ENCODE measurements at regions not wholly inside any gene's neighbourhood (a gene's known extent, or its start where the extent isn't known, plus 50 kb on each side); places are given as distances from the start of the nearest gene placed in this dataset.

DNA sequence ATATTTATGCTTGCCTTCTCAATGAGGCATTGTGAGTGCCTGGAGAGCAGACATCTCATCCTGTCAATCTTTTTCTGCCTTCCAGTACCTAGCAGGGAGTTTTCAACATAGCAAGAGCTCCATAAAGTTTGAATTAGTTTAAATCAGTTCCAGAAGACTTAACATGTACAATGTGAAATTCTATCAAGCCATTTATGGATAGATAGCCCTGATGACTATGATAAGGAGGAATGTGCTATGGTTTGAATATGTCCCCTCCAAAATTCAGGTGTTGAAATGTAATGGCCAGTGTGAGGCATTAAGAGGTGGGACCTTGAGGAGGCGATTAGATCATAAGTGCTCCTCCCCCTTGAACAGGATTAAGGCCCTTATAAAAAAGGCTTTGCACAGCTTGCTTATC, 306.9 kb upstream of the SMARCA2 start:
- Histone ChIP-seq H3K36me3 (ENCODE audit: control insufficient read depth, insufficient read depth, low read length) (no peaks in the 10 kb centered on the region), H3K27ac (ENCODE audit: low read depth, low read length, severe bottlenecking) (no peak overlapping the region), H3K4me1 (ENCODE audit: control insufficient read depth, insufficient read depth, low read length, poor library complexity, severe bottlenecking) (no peaks in the 10 kb centered on the region), H3K9me3 (ENCODE audit: control insufficient read depth, low read length) (no peaks in the 10 kb centered on the region), H3K4me3 (ENCODE audit: extremely low read depth, insufficient read depth, low read length, poor library complexity, severe bottlenecking) (no peak overlapping the region)
- 100% methylated on average over 1 of the region's 1 CpG; no CpG with 5 or more reads in 1 of the 2 experiments for WGBS, 2 experiments (ENCODE audit: insufficient coverage in 2 of 2)

DNA sequence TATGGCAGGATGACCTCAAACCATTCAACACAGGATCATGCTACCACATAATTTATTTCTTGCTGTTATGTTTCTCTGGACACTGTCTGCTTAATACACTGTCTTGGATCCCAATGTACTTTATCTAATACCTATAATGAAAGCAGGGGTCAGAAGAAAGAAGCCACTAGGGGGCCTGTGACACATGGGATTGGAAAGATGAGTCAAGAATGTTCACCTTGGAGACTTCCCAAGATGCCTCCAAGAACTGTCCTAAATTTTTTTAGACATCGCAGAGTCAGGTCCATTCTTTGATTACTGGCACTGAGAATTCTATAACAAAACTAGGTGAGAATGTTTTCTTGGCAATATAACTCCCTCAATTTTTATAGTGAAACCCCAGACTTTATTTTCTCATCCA, 305.8 kb upstream of the SMARCA2 start:
- Histone ChIP-seq H3K27ac (ENCODE audit: low read depth, low read length, severe bottlenecking) (no peak overlapping the region), H3K4me1 (ENCODE audit: control insufficient read depth, insufficient read depth, low read length, poor library complexity, severe bottlenecking) (no peaks in the 10 kb centered on the region), H3K36me3 (ENCODE audit: control insufficient read depth, insufficient read depth, low read length) (no peaks in the 10 kb centered on the region), H3K9me3 (ENCODE audit: control insufficient read depth, low read length) (no peaks in the 10 kb centered on the region), H3K4me3 (ENCODE audit: extremely low read depth, insufficient read depth, low read length, poor library complexity, severe bottlenecking) (no peak overlapping the region)
- no CpG with 5 or more reads among the region's 1 CpG for WGBS, 2 experiments (ENCODE audit: insufficient coverage in 2 of 2)

DNA sequence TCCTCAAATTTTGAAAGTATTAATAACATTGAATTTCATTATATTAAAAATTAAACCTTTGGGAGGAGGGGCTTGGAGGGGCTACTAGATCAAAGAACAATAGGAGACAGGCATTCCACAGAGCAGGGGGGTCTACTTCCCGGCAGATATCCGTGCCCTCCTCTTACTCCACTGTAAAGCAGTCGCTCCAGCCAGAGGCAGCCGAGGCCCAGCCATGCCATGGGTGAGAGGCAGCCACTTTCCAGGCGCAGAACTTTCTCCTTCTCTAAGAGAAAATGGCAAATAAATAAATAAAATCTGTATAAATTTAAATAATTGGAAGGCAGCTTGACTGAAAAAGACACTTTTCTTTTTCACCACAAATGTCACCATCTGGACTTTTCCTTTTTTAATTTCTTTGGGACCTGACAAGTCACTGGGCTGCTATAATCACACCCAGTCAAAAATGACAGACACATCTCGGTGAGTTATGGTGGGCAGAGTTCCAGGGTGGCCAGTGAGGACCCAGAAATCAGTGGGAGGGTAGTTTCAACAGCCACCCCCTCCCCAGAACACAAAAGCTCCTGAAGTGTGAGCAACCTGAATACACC, 302.2 kb upstream of the SMARCA2 start:
- no peaks in the 10 kb centered on the region for H3K4me1 ChIP-seq (ENCODE audit: control insufficient read depth, insufficient read depth, low read length, poor library complexity, severe bottlenecking)
- WGBS, 2 experiments (ENCODE audit: insufficient coverage in 2 of 2) = 83 to 88% methylated on average over 1 to 4 of the region's 6 CpGs
- H3K36me3 ChIP-seq (ENCODE audit: control insufficient read depth, insufficient read depth, low read length) = no peaks in the 10 kb centered on the region
- no peaks in the 10 kb centered on the region for H3K9me3 ChIP-seq (ENCODE audit: control insufficient read depth, low read length)
- H3K4me3 ChIP-seq (ENCODE audit: extremely low read depth, insufficient read depth, low read length, poor library complexity, severe bottlenecking) = no peak overlapping the region
- H3K27ac ChIP-seq (ENCODE audit: low read depth, low read length, severe bottlenecking) = no peak overlapping the region

- H3K4me1 ChIP-seq (ENCODE audit: control insufficient read depth, insufficient read depth, low read length, poor library complexity, severe bottlenecking) = no peaks in the 10 kb centered on the region
- H3K36me3 ChIP-seq (ENCODE audit: control insufficient read depth, insufficient read depth, low read length) = no peaks in the 10 kb centered on the region
- no peak overlapping the region for H3K4me3 ChIP-seq (ENCODE audit: extremely low read depth, insufficient read depth, low read length, poor library complexity, severe bottlenecking)
- no peaks in the 10 kb centered on the region for H3K9me3 ChIP-seq (ENCODE audit: control insufficient read depth, low read length)
- no peak overlapping the region for H3K27ac ChIP-seq (ENCODE audit: low read depth, low read length, severe bottlenecking)
- 90 to 100% methylated on average over 1 to 2 of the region's 3 CpGs for WGBS, 2 experiments (ENCODE audit: insufficient coverage in 2 of 2)
Observed at GRCh38 chr9:1713841-1714240, 301.3 kb upstream of the SMARCA2 start.

DNA sequence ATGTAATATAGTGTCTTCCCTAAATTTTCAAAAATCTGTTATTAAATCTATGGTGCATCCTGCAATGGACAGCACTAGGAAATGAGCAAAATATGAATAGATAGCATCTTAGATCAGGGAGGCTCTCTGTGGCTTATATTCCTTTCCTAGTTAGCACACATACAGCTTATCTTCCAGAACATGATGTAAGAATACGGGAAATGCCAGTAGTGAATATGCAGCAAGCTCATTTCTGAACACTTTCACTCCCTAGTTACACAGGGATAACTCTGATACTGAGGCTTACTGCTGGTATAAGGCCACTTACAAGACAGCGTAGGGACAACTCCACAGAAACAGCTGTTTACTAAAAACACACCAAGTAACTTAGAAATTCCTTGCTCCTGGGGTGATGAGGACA, 297.3 kb upstream of the SMARCA2 start:
- WGBS, 2 experiments (ENCODE audit: insufficient coverage in 2 of 2) = 86% methylated on average over 1 of the region's 2 CpGs; no CpG with 5 or more reads in 1 of the 2 experiments
- Histone ChIP-seq H3K36me3 (ENCODE audit: control insufficient read depth, insufficient read depth, low read length) (no peaks in the 10 kb centered on the region), H3K27ac (ENCODE audit: low read depth, low read length, severe bottlenecking) (no peak overlapping the region), H3K4me1 (ENCODE audit: control insufficient read depth, insufficient read depth, low read length, poor library complexity, severe bottlenecking) (no peaks in the 10 kb centered on the region), H3K4me3 (ENCODE audit: extremely low read depth, insufficient read depth, low read length, poor library complexity, severe bottlenecking) (no peak overlapping the region), H3K9me3 (ENCODE audit: control insufficient read depth, low read length) (no peaks in the 10 kb centered on the region)

GRCh38 chr9:1718836-1719235, 296.3 kb upstream of the SMARCA2 start:
- Histone ChIP-seq H3K36me3 (ENCODE audit: control insufficient read depth, insufficient read depth, low read length) (no peaks in the 10 kb centered on the region), H3K4me1 (ENCODE audit: control insufficient read depth, insufficient read depth, low read length, poor library complexity, severe bottlenecking) (no peaks in the 10 kb centered on the region), H3K27ac (ENCODE audit: low read depth, low read length, severe bottlenecking) (no peak overlapping the region), H3K4me3 (ENCODE audit: extremely low read depth, insufficient read depth, low read length, poor library complexity, severe bottlenecking) (no peak overlapping the region), H3K9me3 (ENCODE audit: control insufficient read depth, low read length) (no peaks in the 10 kb centered on the region)
- 87 to 93% methylated on average over 2 of the region's 3 CpGs for WGBS, 2 experiments (ENCODE audit: insufficient coverage in 2 of 2)

GRCh38 chr9:1721196-1721595, 294.0 kb upstream of the SMARCA2 start:
- no peak overlapping the region for H3K27ac ChIP-seq (ENCODE audit: low read depth, low read length, severe bottlenecking)
- H3K4me3 ChIP-seq (ENCODE audit: extremely low read depth, insufficient read depth, low read length, poor library complexity, severe bottlenecking) = no peak overlapping the region
- no peaks in the 10 kb centered on the region for H3K4me1 ChIP-seq (ENCODE audit: control insufficient read depth, insufficient read depth, low read length, poor library complexity, severe bottlenecking)
- WGBS, 2 experiments (ENCODE audit: insufficient coverage in 2 of 2) = 82 to 92% methylated on average over 3 to 4 of the region's 4 CpGs
- no peaks in the 10 kb centered on the region for H3K9me3 ChIP-seq (ENCODE audit: control insufficient read depth, low read length)
- no peaks in the 10 kb centered on the region for H3K36me3 ChIP-seq (ENCODE audit: control insufficient read depth, insufficient read depth, low read length)

- Histone ChIP-seq H3K27ac (ENCODE audit: low read depth, low read length, severe bottlenecking) (no peak overlapping the region), H3K36me3 (ENCODE audit: control insufficient read depth, insufficient read depth, low read length) (no peaks in the 10 kb centered on the region), H3K4me1 (ENCODE audit: control insufficient read depth, insufficient read depth, low read length, poor library complexity, severe bottlenecking) (no peaks in the 10 kb centered on the region), H3K9me3 (ENCODE audit: control insufficient read depth, low read length) (no peaks in the 10 kb centered on the region), H3K4me3 (ENCODE audit: extremely low read depth, insufficient read depth, low read length, poor library complexity, severe bottlenecking) (no peak overlapping the region)
- 67% methylated on average over 1 of the region's 1 CpG; no CpG with 5 or more reads in 1 of the 2 experiments for WGBS, 2 experiments (ENCODE audit: insufficient coverage in 2 of 2)
Observed at GRCh38 chr9:1722404-1722803, 292.7 kb upstream of the SMARCA2 start.

DNA sequence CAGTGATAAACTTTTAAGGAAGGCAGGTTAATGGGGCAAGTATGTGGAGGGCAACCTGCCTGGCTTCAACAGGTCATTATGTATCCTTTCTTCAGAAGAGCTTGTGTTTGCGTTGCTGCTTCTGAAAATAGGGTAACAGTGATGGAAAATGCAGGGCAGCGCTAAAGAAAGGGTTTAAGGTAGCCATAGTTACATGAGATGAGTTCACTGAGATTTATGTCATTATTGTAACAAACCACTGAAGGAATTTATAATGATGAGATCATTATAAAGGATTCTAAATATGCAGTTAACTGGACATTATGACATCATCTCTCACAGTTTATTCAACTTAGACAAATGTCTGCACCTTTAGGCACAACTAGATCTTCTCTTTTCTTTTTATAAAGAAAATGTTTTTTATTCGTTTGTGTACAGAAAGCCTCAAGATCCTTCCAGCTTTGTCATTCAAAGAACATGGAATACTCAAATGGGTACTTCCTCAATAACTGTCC, 291.6 kb upstream of the SMARCA2 start:
- Histone ChIP-seq H3K4me1 (ENCODE audit: control insufficient read depth, insufficient read depth, low read length, poor library complexity, severe bottlenecking) (no peaks in the 10 kb centered on the region), H3K27ac (ENCODE audit: low read depth, low read length, severe bottlenecking) (no peak overlapping the region), H3K36me3 (ENCODE audit: control insufficient read depth, insufficient read depth, low read length) (no peaks in the 10 kb centered on the region), H3K4me3 (ENCODE audit: extremely low read depth, insufficient read depth, low read length, poor library complexity, severe bottlenecking) (no peak overlapping the region), H3K9me3 (ENCODE audit: control insufficient read depth, low read length) (no peaks in the 10 kb centered on the region)
- WGBS, 2 experiments (ENCODE audit: insufficient coverage in 2 of 2) = 94 to 100% methylated on average over 2 of the region's 3 CpGs

- WGBS, 2 experiments (ENCODE audit: insufficient coverage in 2 of 2) = 78 to 95% methylated on average over 4 of the region's 4 CpGs
- Histone ChIP-seq H3K36me3 (ENCODE audit: control insufficient read depth, insufficient read depth, low read length) (no peaks in the 10 kb centered on the region), H3K4me3 (ENCODE audit: extremely low read depth, insufficient read depth, low read length, poor library complexity, severe bottlenecking) (no peak overlapping the region), H3K27ac (ENCODE audit: low read depth, low read length, severe bottlenecking) (no peak overlapping the region), H3K4me1 (ENCODE audit: control insufficient read depth, insufficient read depth, low read length, poor library complexity, severe bottlenecking) (no peaks in the 10 kb centered on the region), H3K9me3 (ENCODE audit: control insufficient read depth, low read length) (no peaks in the 10 kb centered on the region)
Observed at GRCh38 chr9:1726993-1727759, 288.0 kb upstream of the SMARCA2 start.

GRCh38 chr9:1729631-1730030, 285.5 kb upstream of the SMARCA2 start:
- Histone ChIP-seq H3K4me1 (ENCODE audit: control insufficient read depth, insufficient read depth, low read length, poor library complexity, severe bottlenecking) (no peaks in the 10 kb centered on the region), H3K4me3 (ENCODE audit: extremely low read depth, insufficient read depth, low read length, poor library complexity, severe bottlenecking) (no peak overlapping the region), H3K36me3 (ENCODE audit: control insufficient read depth, insufficient read depth, low read length) (no peaks in the 10 kb centered on the region), H3K9me3 (ENCODE audit: control insufficient read depth, low read length) (no peaks in the 10 kb centered on the region), H3K27ac (ENCODE audit: low read depth, low read length, severe bottlenecking) (no peak overlapping the region)
- WGBS, 2 experiments (ENCODE audit: insufficient coverage in 2 of 2) = 50 to 84% methylated on average over 4 of the region's 4 CpGs

Measured in mesodermal cell (in vitro differentiated cells).